ENCODE measurements at regions not wholly inside any gene's neighbourhood (a gene's known extent, or its start where the extent isn't known, plus 50 kb on each side); places are given as distances from the start of the nearest gene placed in this dataset.

DNA sequence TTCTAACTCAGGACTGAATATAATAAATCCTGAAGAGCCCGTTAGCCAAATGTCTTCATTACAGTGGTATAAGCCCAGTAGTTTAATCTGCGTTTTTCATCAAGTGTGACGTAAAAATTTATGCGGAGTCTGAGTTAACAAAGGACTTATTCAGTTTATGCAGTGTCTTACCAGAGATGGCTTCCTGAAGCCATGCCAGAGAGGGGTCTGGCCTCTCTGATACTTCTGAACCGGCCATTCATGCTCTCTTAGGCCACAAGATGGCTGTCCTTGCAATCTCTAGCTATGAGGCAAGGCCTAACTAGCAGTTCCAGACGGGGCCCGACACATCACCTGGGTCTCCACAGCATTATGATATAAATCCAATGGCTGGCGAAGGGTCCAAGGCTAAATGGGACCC lies 101.4 kb downstream of the TEX35 start:
- Histone ChIP-seq H3K9me3 (no peaks in the 10 kb centered on the region), H3K36me3 (no peaks in the 10 kb centered on the region), H3K4me3 (no peak overlapping the region), H3K27ac (no peak overlapping the region), H3K4me1 (no peaks in the 10 kb centered on the region), H3K27me3 (no peaks in the 10 kb centered on the region)
- DNase-seq (no peak), ATAC-seq (peak in 2 of 4 donors; percentile 21 to 28)
- intact Hi-C loops (cut with DNase I): no loop called here
- no peak for TF ChIP-seq CTCF (IDR thresholded peaks at IDR 0.05)
- no peak for TF ChIP-seq POLR2A (IDR thresholded peaks at IDR 0.05)
- 96% methylated on average over 4 of the region's 8 CpGs for WGBS (ENCODE audit: insufficient coverage, low coverage, low lambda C conversion rate, missing lambda C conversion rate)

- DNase-seq: no peak
- intact Hi-C loops (cut with DNase I): no loop called here
- TF ChIP-seq POLR2A (IDR thresholded peaks at IDR 0.05) (no peak), CTCF (IDR thresholded peaks at IDR 0.05) (no peak)
- Histone ChIP-seq H3K27me3 (no peaks in the 10 kb centered on the region), H3K4me1 (peaks cover 0 to 15% (median 7%) of the 10 kb centered on the region in 4 donors), H3K4me3 (no peak overlapping the region), H3K27ac (no peak overlapping the region), H3K36me3 (no peaks in the 10 kb centered on the region), H3K9me3 (no peaks in the 10 kb centered on the region)
- WGBS (ENCODE audit: insufficient coverage, low coverage, low lambda C conversion rate, missing lambda C conversion rate): 88% methylated on average over 4 of the region's 4 CpGs
- ATAC-seq: no peak
Measured at GRCh38 chr1:178619042-178619927, 105.8 kb upstream of the RALGPS2 start.

DNA sequence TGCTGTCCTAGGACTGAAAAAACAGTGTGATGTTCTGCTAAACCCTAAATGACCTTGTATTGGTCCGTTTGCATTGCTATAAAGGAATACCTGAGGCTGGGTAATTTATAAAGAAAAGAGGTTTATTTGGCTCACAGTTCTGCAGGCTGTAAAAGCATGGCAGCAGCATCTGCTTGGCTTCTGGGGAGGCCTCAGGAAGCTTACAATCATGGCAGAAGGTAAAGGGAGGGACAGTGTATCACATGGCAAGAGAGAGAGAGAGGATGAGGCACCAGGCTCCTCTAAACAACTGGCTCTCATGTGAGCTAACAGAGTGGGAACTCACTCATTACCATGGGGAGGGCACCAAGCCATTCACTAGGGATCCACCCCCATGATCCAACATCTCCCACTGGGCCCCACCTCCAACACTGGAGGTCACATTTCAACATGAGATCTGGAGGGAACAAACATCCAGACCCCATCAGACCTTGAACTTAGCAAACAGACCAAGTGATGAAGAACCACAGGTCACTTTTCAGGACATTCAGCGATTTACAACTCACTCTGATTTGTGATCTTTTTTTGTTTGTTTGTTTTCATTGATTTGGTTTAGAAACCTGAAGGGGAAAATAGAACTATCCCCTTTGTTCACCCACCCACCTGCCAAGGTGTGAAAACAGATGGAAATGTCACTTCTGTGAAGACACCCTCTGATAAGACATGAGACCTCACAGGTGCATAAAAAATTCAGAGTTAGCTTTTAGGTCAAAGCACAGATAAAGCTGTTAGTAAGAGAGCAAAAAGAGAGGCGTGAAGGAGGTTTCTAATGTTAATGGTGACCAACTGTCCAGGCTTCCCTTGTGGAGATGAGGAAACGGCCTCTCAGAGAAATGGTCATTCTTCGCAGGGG lies 104.2 kb upstream of the RALGPS2 start:
- 46% methylated on average over 5 of the region's 5 CpGs for WGBS (ENCODE audit: insufficient coverage, low coverage, low lambda C conversion rate, missing lambda C conversion rate)

More for the DNA sequence above, 104.2 kb upstream of the RALGPS2 start:
- no peaks in the 10 kb centered on the region for H3K36me3 ChIP-seq
- TF ChIP-seq POLR2A (IDR thresholded peaks at IDR 0.05) (no peak), CTCF (IDR thresholded peaks at IDR 0.05) (no peak)
- no peak overlapping the region for H3K4me3 ChIP-seq
- H3K27me3 ChIP-seq: no peaks in the 10 kb centered on the region
- H3K9me3 ChIP-seq: no peaks in the 10 kb centered on the region
- intact Hi-C loops (cut with DNase I): loop anchor here in 1 of 2 donors (10.0 kb wide), 1 partner anchor 76 kb away; no protein-coding TSS in a partner anchor
- ATAC-seq (peak; percentile 89 to 93 (median 92)), DNase-seq (peak; percentile 37 to 86 (median 79))
- peaks cover 0 to 27% (median 8%) of the 10 kb centered on the region in 4 donors for H3K4me1 ChIP-seq
- peak overlapping the region in 2 of 3 donors; percentile 81 to 83 for H3K27ac ChIP-seq
